ENCODE measurements at regions not wholly inside any gene's neighbourhood (a gene's known extent, or its start where the extent isn't known, plus 50 kb on each side); places are given as distances from the start of the nearest gene placed in this dataset.

DNA sequence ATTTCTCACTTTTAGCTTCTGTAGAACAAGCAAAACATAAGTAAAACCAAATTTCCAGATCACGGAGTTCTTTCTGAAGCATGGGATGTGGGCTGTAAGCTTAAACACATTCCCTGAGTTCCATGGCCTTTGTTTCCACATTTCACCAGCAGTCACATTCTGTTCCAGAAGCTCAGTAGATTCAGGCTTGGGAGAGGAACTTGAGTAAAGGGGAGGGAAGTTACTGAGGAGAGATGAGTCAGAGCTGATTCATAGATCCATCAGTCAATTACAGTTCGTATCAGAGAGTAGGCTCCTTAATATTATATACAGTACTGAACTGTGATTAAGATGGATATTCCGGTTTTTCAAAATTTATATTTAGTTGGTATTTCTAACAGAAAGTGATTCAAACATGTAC is 614.3 kb downstream of the NCAM2 start (continued):
- TF ChIP-seq, protein P1, sequence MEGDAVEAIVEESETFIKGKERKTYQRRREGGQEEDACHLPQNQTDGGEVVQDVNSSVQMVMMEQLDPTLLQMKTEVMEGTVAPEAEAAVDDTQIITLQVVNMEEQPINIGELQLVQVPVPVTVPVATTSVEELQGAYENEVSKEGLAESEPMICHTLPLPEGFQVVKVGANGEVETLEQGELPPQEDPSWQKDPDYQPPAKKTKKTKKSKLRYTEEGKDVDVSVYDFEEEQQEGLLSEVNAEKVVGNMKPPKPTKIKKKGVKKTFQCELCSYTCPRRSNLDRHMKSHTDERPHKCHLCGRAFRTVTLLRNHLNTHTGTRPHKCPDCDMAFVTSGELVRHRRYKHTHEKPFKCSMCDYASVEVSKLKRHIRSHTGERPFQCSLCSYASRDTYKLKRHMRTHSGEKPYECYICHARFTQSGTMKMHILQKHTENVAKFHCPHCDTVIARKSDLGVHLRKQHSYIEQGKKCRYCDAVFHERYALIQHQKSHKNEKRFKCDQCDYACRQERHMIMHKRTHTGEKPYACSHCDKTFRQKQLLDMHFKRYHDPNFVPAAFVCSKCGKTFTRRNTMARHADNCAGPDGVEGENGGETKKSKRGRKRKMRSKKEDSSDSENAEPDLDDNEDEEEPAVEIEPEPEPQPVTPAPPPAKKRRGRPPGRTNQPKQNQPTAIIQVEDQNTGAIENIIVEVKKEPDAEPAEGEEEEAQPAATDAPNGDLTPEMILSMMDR (IDR thresholded peaks at IDR 0.05): no peak
- TF ChIP-seq TAF1 (IDR thresholded peaks at IDR 0.05; ENCODE audit: borderline replicate concordance, low read depth, low read length): no peak
- no peak for TF ChIP-seq EZH2phosphoT487 (IDR thresholded peaks at IDR 0.05; ENCODE audit: borderline replicate concordance, low read depth)
- no peak for TF ChIP-seq POLR2AphosphoS5 (IDR thresholded peaks at IDR 0.05; ENCODE audit: low read depth, low read length)
- no peak for TF ChIP-seq SMC3 (IDR thresholded peaks at IDR 0.05; ENCODE audit: low read depth, low read length)
- no peak for TF ChIP-seq NFIC (IDR thresholded peaks at IDR 0.05; ENCODE audit: borderline replicate concordance)
- no peak for TF ChIP-seq RAD21 (IDR thresholded peaks at IDR 0.05; ENCODE audit: low read length)
- TF ChIP-seq MEF2A (IDR thresholded peaks at IDR 0.05; ENCODE audit: borderline replicate concordance, low read depth): no peak
- no peak for TF ChIP-seq RFX5 (IDR thresholded peaks at IDR 0.05; ENCODE audit: low read length)
- TF ChIP-seq YY1 (IDR thresholded peaks at IDR 0.05; ENCODE audit: low read depth): no peak
- peak; percentile 49 for TF ChIP-seq TCF12 (IDR thresholded peaks at IDR 0.05)
- no peak for TF ChIP-seq SIN3A (IDR thresholded peaks at IDR 0.05; ENCODE audit: borderline replicate concordance, low read depth, low read length)
- TF ChIP-seq NRF1 (IDR thresholded peaks at IDR 0.05; ENCODE audit: low read depth, low read length): no peak
- TF ChIP-seq TEAD4 (IDR thresholded peaks at IDR 0.05; ENCODE audit: borderline replicate concordance, insufficient read depth): 0 out of 2 replicates have a peak, but pooled peaks have one; percentile 13
- TF ChIP-seq, protein P2, sequence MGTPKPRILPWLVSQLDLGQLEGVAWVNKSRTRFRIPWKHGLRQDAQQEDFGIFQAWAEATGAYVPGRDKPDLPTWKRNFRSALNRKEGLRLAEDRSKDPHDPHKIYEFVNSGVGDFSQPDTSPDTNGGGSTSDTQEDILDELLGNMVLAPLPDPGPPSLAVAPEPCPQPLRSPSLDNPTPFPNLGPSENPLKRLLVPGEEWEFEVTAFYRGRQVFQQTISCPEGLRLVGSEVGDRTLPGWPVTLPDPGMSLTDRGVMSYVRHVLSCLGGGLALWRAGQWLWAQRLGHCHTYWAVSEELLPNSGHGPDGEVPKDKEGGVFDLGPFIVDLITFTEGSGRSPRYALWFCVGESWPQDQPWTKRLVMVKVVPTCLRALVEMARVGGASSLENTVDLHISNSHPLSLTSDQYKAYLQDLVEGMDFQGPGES (IDR thresholded peaks at IDR 0.05; ENCODE audit: low read depth, low read length): no peak
- no peak for TF ChIP-seq MXI1 (IDR thresholded peaks at IDR 0.05; ENCODE audit: low read depth, low read length)
- no peak for TF ChIP-seq ELF1 (IDR thresholded peaks at IDR 0.05)
- TF ChIP-seq RXRA (IDR thresholded peaks at IDR 0.05; ENCODE audit: borderline replicate concordance, low read depth): peak; percentile 2; the same call in 1 of the 2 replicates
- no peak for TF ChIP-seq CHD2 (IDR thresholded peaks at IDR 0.05; ENCODE audit: low read length, partially characterized antibody)
- TF ChIP-seq, protein P3, sequence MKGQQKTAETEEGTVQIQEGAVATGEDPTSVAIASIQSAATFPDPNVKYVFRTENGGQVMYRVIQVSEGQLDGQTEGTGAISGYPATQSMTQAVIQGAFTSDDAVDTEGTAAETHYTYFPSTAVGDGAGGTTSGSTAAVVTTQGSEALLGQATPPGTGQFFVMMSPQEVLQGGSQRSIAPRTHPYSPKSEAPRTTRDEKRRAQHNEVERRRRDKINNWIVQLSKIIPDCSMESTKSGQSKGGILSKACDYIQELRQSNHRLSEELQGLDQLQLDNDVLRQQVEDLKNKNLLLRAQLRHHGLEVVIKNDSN (IDR thresholded peaks at IDR 0.05; ENCODE audit: borderline replicate concordance, low read depth): no peak
- TF ChIP-seq, protein P4, sequence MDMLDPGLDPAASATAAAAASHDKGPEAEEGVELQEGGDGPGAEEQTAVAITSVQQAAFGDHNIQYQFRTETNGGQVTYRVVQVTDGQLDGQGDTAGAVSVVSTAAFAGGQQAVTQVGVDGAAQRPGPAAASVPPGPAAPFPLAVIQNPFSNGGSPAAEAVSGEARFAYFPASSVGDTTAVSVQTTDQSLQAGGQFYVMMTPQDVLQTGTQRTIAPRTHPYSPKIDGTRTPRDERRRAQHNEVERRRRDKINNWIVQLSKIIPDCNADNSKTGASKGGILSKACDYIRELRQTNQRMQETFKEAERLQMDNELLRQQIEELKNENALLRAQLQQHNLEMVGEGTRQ (IDR thresholded peaks at IDR 0.05; ENCODE audit: borderline replicate concordance, low read depth, low read length): no peak

All from SK-N-SH (cell line).